ENCODE measurements at regions not wholly inside any gene's neighbourhood (a gene's known extent, or its start where the extent isn't known, plus 50 kb on each side); places are given as distances from the start of the nearest gene placed in this dataset.
"Not testable (repeated sequence)": the region's sequence is repeated elsewhere in the genome, so short reads cannot be mapped to it uniquely, and the experiment has no call there.

DNA sequence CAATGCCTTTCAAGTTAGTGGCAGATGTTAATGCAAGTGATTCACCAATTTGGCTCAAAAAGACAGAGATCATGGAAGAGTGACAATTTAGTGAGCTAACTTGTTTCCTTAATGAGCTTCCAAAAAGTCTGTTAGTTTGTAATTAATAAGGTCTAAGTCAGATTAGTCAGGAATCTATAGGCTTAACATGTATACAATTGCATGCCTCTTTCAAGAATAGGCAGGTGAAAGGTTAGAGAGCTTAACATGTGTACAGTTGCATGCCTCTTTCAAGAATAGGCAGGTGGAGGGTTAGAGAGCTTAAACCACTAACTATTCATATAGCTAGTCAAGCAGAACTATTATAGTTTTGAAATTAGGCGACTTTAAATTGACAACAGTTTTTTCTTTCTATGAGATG lies 663.8 kb downstream of the C12orf50 start:
- Mint-ChIP-seq H3K4me3 (no peak overlapping the region), H3K27me3 (no peaks in the 10 kb centered on the region), H3K4me1 (ENCODE audit: low read depth in 2 of 2) (no peaks in the 10 kb centered on the region), H3K36me3 (peaks cover 30% of the 10 kb centered on the region), H3K9me3 (peaks cover 32% of the 10 kb centered on the region), H3K27ac (no peak overlapping the region)
- no peak for DNase-seq (ENCODE audit: low spot score)
- ATAC-seq: no peak

- no peak for ATAC-seq
- peaks cover 32% of the 10 kb centered on the region for H3K36me3 Mint-ChIP-seq
- H3K4me1 Mint-ChIP-seq (ENCODE audit: low read depth in 2 of 2): no peaks in the 10 kb centered on the region
- no peaks in the 10 kb centered on the region for H3K27me3 Mint-ChIP-seq
- no peak overlapping the region for H3K27ac Mint-ChIP-seq
- H3K4me3 Mint-ChIP-seq: no peak overlapping the region
- DNase-seq (ENCODE audit: low spot score): peak; percentile 50
- H3K9me3 Mint-ChIP-seq: peaks cover 29% of the 10 kb centered on the region
These were observed 665.6 kb downstream of the C12orf50 start for GRCh38 chr12:87363497-87364084.

DNA sequence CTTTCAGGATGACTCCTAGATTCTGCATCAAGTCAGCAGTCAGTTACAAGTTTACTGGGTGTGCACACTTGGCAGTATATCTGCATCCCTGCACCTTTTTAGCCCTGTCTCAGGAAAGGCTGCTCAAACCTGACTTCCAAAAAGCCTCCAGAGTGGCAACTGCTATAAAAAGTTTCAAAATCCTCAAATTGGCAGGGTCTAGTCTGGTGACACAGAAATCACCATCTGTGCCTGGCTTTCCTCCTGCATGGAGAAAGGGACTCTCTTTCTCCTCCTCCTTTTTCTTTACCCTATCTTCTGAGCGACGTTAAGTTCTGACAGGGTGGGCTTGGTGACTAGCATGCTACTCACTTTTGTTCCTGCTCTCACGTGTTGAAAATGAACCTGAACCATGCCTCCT lies 679.5 kb downstream of the C12orf50 start:
- H3K36me3 Mint-ChIP-seq: no peaks in the 10 kb centered on the region
- no peaks in the 10 kb centered on the region for H3K27me3 Mint-ChIP-seq
- no peaks in the 10 kb centered on the region for H3K4me1 Mint-ChIP-seq (ENCODE audit: low read depth in 2 of 2)
- H3K9me3 Mint-ChIP-seq: peaks cover 16% of the 10 kb centered on the region
- ATAC-seq (no peak), DNase-seq (ENCODE audit: low spot score) (no peak)
- H3K27ac Mint-ChIP-seq: no peak overlapping the region
- no peak overlapping the region for H3K4me3 Mint-ChIP-seq

GRCh38 chr12:87348071-87348470 lies 681.1 kb downstream of the C12orf50 start:
- ATAC-seq: no peak
- Mint-ChIP-seq H3K9me3 (peaks cover 21% of the 10 kb centered on the region), H3K27ac (no peak overlapping the region), H3K4me1 (ENCODE audit: low read depth in 2 of 2) (no peaks in the 10 kb centered on the region), H3K27me3 (no peaks in the 10 kb centered on the region), H3K36me3 (no peaks in the 10 kb centered on the region), H3K4me3 (no peak overlapping the region)
- DNase-seq (ENCODE audit: low spot score): no peak

DNA sequence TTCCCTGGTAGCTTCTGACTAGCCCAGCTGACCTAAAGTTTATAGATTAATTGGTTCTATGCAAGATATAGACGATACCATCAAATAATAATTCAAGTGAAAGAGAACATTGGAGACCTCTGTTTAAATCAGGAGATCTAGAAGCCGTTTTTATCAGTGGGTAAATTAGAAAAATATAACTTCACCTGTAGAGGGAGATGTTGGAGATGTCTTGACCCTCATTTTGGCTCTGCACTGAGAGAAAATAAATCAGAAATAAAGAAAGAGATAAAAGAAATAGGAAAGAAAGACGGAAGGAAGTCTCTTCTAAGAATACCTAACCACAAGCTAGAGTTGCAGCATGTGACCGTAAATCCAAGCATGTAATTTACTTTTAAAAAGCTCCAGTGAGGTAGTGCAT lies 684.5 kb downstream of the C12orf50 start:
- ATAC-seq (no peak), DNase-seq (ENCODE audit: low spot score) (no peak)
- Mint-ChIP-seq H3K4me1 (ENCODE audit: low read depth in 2 of 2) (no peaks in the 10 kb centered on the region), H3K27ac (no peak overlapping the region), H3K9me3 (peaks cover 12% of the 10 kb centered on the region), H3K4me3 (no peak overlapping the region), H3K27me3 (no peaks in the 10 kb centered on the region), H3K36me3 (no peaks in the 10 kb centered on the region)

- Mint-ChIP-seq H3K27ac (no peak overlapping the region), H3K4me3 (no peak overlapping the region), H3K36me3 (no peaks in the 10 kb centered on the region), H3K27me3 (no peaks in the 10 kb centered on the region), H3K4me1 (ENCODE audit: low read depth in 2 of 2) (no peaks in the 10 kb centered on the region), H3K9me3 (peaks cover 11% of the 10 kb centered on the region)
- no peak for DNase-seq (ENCODE audit: low spot score)
- no peak for ATAC-seq
These were observed 690.5 kb downstream of the C12orf50 start for GRCh38 chr12:87338681-87339080.

DNA sequence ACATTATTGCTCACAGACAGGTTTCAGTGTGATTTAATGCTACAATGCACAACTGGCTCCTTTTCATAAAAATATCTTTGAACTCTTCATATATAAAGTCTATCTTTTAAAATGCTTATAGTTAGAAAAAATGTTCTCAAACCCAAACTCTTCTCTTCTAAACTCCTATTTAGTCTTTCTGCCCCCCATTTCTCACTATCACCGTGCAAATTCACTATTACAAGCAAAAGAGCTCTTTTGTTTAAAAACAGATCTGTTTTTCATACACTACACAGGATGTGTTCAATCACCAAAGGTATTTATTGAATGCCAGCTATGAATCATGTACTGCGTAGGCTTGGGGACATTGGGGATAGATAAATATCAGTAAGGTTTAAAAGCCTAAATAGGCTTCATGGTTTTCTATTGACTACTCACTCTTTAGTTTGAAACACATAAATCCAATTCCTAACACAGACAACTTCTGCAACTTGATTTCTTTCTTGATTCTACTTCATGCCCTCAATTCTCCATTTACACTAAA lies 692.3 kb downstream of the C12orf50 start:
- H3K9me3 Mint-ChIP-seq: peaks cover 11% of the 10 kb centered on the region
- H3K4me1 Mint-ChIP-seq (ENCODE audit: low read depth in 2 of 2): no peaks in the 10 kb centered on the region
- H3K27ac Mint-ChIP-seq: no peak overlapping the region
- no peak for ATAC-seq
- H3K27me3 Mint-ChIP-seq: no peaks in the 10 kb centered on the region
- no peak overlapping the region for H3K4me3 Mint-ChIP-seq
- H3K36me3 Mint-ChIP-seq: no peaks in the 10 kb centered on the region
- DNase-seq (ENCODE audit: low spot score): no peak

- Mint-ChIP-seq H3K36me3 (no peaks in the 10 kb centered on the region), H3K4me1 (ENCODE audit: low read depth in 2 of 2) (no peaks in the 10 kb centered on the region), H3K9me3 (peaks cover 5% of the 10 kb centered on the region), H3K27ac (no peak overlapping the region), H3K4me3 (no peak overlapping the region), H3K27me3 (no peaks in the 10 kb centered on the region)
- ATAC-seq (no peak), DNase-seq (ENCODE audit: low spot score) (no peak)
These were observed 696.0 kb downstream of the C12orf50 start for GRCh38 chr12:87332987-87333726.

- DNase-seq (ENCODE audit: low spot score); ATAC-seq; H3K27ac Mint-ChIP-seq; H3K27me3 Mint-ChIP-seq; H3K4me3 Mint-ChIP-seq; H3K4me1 Mint-ChIP-seq (ENCODE audit: low read depth in 2 of 2); H3K36me3 Mint-ChIP-seq; H3K9me3 Mint-ChIP-seq: not testable (repeated sequence)
These were observed 699.1 kb downstream of the C12orf50 start for GRCh38 chr12:87330071-87330555.

- Mint-ChIP-seq H3K9me3 (no peaks in the 10 kb centered on the region), H3K27me3 (no peaks in the 10 kb centered on the region), H3K4me1 (ENCODE audit: low read depth in 2 of 2) (no peaks in the 10 kb centered on the region), H3K36me3 (no peaks in the 10 kb centered on the region), H3K4me3 (no peak overlapping the region), H3K27ac (no peak overlapping the region)
- ATAC-seq (no peak), DNase-seq (ENCODE audit: low spot score) (no peak)
These were observed 699.9 kb downstream of the C12orf50 start for GRCh38 chr12:87329076-87329863.

GRCh38 chr12:87323369-87323768 lies 705.8 kb downstream of the C12orf50 start:
- Mint-ChIP-seq H3K4me1 (ENCODE audit: low read depth in 2 of 2) (no peaks in the 10 kb centered on the region), H3K27ac (no peak overlapping the region), H3K9me3 (peaks cover 10% of the 10 kb centered on the region), H3K36me3 (no peaks in the 10 kb centered on the region), H3K4me3 (no peak overlapping the region), H3K27me3 (no peaks in the 10 kb centered on the region)
- no peak for ATAC-seq
- no peak for DNase-seq (ENCODE audit: low spot score)

GRCh38 chr12:87320724-87321123 lies 708.5 kb downstream of the C12orf50 start:
- Mint-ChIP-seq H3K4me1 (ENCODE audit: low read depth in 2 of 2) (no peaks in the 10 kb centered on the region), H3K4me3 (no peak overlapping the region), H3K27me3 (no peaks in the 10 kb centered on the region), H3K36me3 (no peaks in the 10 kb centered on the region), H3K9me3 (peaks cover 10% of the 10 kb centered on the region), H3K27ac (no peak overlapping the region)
- DNase-seq (ENCODE audit: low spot score): no peak
- no peak for ATAC-seq

DNA sequence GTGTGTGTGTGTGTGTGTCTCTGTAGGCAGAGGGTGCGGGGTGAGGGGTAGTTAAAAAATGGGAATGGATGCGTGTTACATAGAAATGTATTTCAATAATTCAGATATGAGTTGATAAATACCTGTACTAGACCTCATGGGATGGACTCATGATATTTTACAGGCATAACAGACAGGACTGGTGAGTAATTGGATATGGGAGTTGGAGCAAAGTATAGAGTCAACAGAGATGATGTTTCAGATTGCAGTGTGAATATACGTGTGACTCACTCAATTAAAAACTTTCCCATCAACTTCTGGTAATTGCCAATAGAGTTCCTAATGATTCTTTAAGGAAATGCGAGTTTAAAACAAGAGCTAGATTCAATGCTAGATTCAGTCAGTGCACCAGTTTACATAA lies 711.9 kb downstream of the C12orf50 start:
- Mint-ChIP-seq H3K27me3 (no peaks in the 10 kb centered on the region), H3K27ac (no peak overlapping the region), H3K4me3 (no peak overlapping the region), H3K36me3 (no peaks in the 10 kb centered on the region), H3K9me3 (peaks cover 8% of the 10 kb centered on the region), H3K4me1 (ENCODE audit: low read depth in 2 of 2) (no peaks in the 10 kb centered on the region)
- no peak for DNase-seq (ENCODE audit: low spot score)
- no peak for ATAC-seq

GRCh38 chr12:87311206-87311605 lies 718.0 kb downstream of the C12orf50 start:
- Mint-ChIP-seq H3K36me3 (no peaks in the 10 kb centered on the region), H3K9me3 (no peaks in the 10 kb centered on the region), H3K4me1 (ENCODE audit: low read depth in 2 of 2) (peaks cover 0 to 3% of the 10 kb centered on the region in 2 donors), H3K27me3 (no peaks in the 10 kb centered on the region), H3K4me3 (no peak overlapping the region), H3K27ac (no peak overlapping the region)
- no peak for DNase-seq (ENCODE audit: low spot score)
- no peak for ATAC-seq
